ENCODE measurements at regions not wholly inside any gene's neighbourhood (a gene's known extent, or its start where the extent isn't known, plus 50 kb on each side); places are given as distances from the start of the nearest gene placed in this dataset.

GRCh38 chr11:130779943-130780342 lies 136.3 kb downstream of the SNX19 start (continued):
- TF ChIP-seq ZNF416 (tag by site-specific recombination; IDR thresholded peaks at IDR 0.05) (no peak), ZNF692 (tag by site-specific recombination; IDR thresholded peaks at IDR 0.05) (no peak)

- Histone ChIP-seq H3K27ac (ENCODE audit: extremely low read depth, low read depth, low read length) (no peak overlapping the region), H3K36me3 (ENCODE audit: control insufficient read depth in 2 of 2, insufficient read depth in 1 of 2, low read length in 2 of 2) (no peaks in the 10 kb centered on the region), H3K4me1 (ENCODE audit: control insufficient read depth, insufficient read depth, low read length) (0 out of 2 replicates have a peak, but pooled peaks cover 2% of the 10 kb centered on the region), H3K4me3 (ENCODE audit: low read depth, low read length) (no peak overlapping the region), H3K9me3 (ENCODE audit: control insufficient read depth, insufficient read depth, low read depth, low read length) (no peaks in the 10 kb centered on the region)
- TF ChIP-seq BCL11A (tag by site-specific recombination; IDR thresholded peaks at IDR 0.05; ENCODE audit: low read depth) = no peak
- no peak for TF ChIP-seq ZNF19 (tag by site-specific recombination; IDR thresholded peaks at IDR 0.05; ENCODE audit: low read depth)
- no peak for TF ChIP-seq ZNF221 (tag by site-specific recombination; IDR thresholded peaks at IDR 0.05; ENCODE audit: borderline replicate concordance)
- TF ChIP-seq ZNF23 (tag by site-specific recombination; IDR thresholded peaks at IDR 0.05; ENCODE audit: borderline replicate concordance) = no peak
- no peak for TF ChIP-seq CTCF (tag by site-specific recombination; IDR thresholded peaks at IDR 0.05)
- no peak for TF ChIP-seq ZNF692 (tag by site-specific recombination; IDR thresholded peaks at IDR 0.05)
- no peak for TF ChIP-seq ZNF335 (tag by site-specific recombination; conservative IDR thresholded peaks at IDR 0.05)
- no peak for TF ChIP-seq ZNF2 (tag by site-specific recombination; IDR thresholded peaks at IDR 0.05)
- TF ChIP-seq ZFP3 (tag by site-specific recombination; IDR thresholded peaks at IDR 0.05; ENCODE audit: low read depth) = no peak
- TF ChIP-seq SP7 (tag by site-specific recombination; IDR thresholded peaks at IDR 0.05) = no peak
- TF ChIP-seq OVOL3 (tag by site-specific recombination; IDR thresholded peaks at IDR 0.05) = no peak
- no peak for TF ChIP-seq SALL2 (tag by site-specific recombination; IDR thresholded peaks at IDR 0.05; ENCODE audit: borderline replicate concordance)
- TF ChIP-seq ZNF624 (tag by site-specific recombination; IDR thresholded peaks at IDR 0.05) = no peak
- no peak for TF ChIP-seq ZNF223 (tag by site-specific recombination; IDR thresholded peaks at IDR 0.05)
- no peak for TF ChIP-seq ZNF16 (tag by site-specific recombination; IDR thresholded peaks at IDR 0.05; ENCODE audit: low read depth)
- no peak for TF ChIP-seq ZNF544 (tag by site-specific recombination; IDR thresholded peaks at IDR 0.05)
- TF ChIP-seq ZFP69B (tag by site-specific recombination; IDR thresholded peaks at IDR 0.05) = no peak
- no peak for TF ChIP-seq ZNF48 (tag by site-specific recombination; IDR thresholded peaks at IDR 0.05)
- no peak for TF ChIP-seq ZNF266 (tag by site-specific recombination; IDR thresholded peaks at IDR 0.05; ENCODE audit: low read depth)
- ChIA-PET CTCF (no interaction called here), POLR2A (no interaction called here)
These were observed 135.8 kb downstream of the SNX19 start for GRCh38 chr11:130780437-130780836.

GRCh38 chr11:130781931-130782330 lies 134.3 kb downstream of the SNX19 start:
- no peak for TF ChIP-seq ZNF776 (tag by site-specific recombination; IDR thresholded peaks at IDR 0.05; ENCODE audit: borderline replicate concordance)
- TF ChIP-seq ZNF48 (tag by site-specific recombination; IDR thresholded peaks at IDR 0.05) = no peak
- TF ChIP-seq HOXD13 (CRISPR knock-in tag; IDR thresholded peaks at IDR 0.05; ENCODE audit: borderline replicate concordance) = no peak
- TF ChIP-seq ZSCAN23 (tag by site-specific recombination; IDR thresholded peaks at IDR 0.05) = no peak
- no peak for TF ChIP-seq BCL11A (tag by site-specific recombination; IDR thresholded peaks at IDR 0.05; ENCODE audit: low read depth)
- no peak for TF ChIP-seq ZNF23 (tag by site-specific recombination; IDR thresholded peaks at IDR 0.05; ENCODE audit: borderline replicate concordance)
- TF ChIP-seq KLF9 (tag by site-specific recombination; IDR thresholded peaks at IDR 0.05; ENCODE audit: low read depth) = no peak
- no peak for TF ChIP-seq ZNF449 (tag by site-specific recombination; IDR thresholded peaks at IDR 0.05)
- TF ChIP-seq ZNF37A (tag by site-specific recombination; IDR thresholded peaks at IDR 0.05) = no peak
- no peak for TF ChIP-seq ZNF658 (tag by site-specific recombination; IDR thresholded peaks at IDR 0.05)
- no peak for TF ChIP-seq ZBTB48 (tag by site-specific recombination; IDR thresholded peaks at IDR 0.05)
- TF ChIP-seq ZNF133 (tag by site-specific recombination; IDR thresholded peaks at IDR 0.05) = no peak
- no peaks in the 10 kb centered on the region for H3K36me3 ChIP-seq (ENCODE audit: control insufficient read depth in 2 of 2, insufficient read depth in 1 of 2, low read length in 2 of 2)
- no peak overlapping the region for H3K4me3 ChIP-seq (ENCODE audit: low read depth, low read length)
- ChIA-PET POLR2A (interaction anchor here (1.5 kb wide), 1 partner anchor 9 kb away, joined by 4 read pairs; no protein-coding TSS in a partner anchor), CTCF (interaction anchor here (0.5 to 1.0 kb wide), 2 partner anchors 9 to 80 kb away, joined by 3 to 4 read pairs; no protein-coding TSS in a partner anchor)
- no peak overlapping the region for H3K27ac ChIP-seq (ENCODE audit: extremely low read depth, low read depth, low read length)
- H3K4me1 ChIP-seq (ENCODE audit: control insufficient read depth, insufficient read depth, low read length) = 0 out of 2 replicates have a peak, but pooled peaks cover 2% of the 10 kb centered on the region
- H3K9me3 ChIP-seq (ENCODE audit: control insufficient read depth, insufficient read depth, low read depth, low read length) = no peaks in the 10 kb centered on the region
